CD1c-positive myeloid dendritic cell (primary cell): ENCODE measurements at regions not wholly inside any gene's neighbourhood (a gene's known extent, or its start where the extent isn't known, plus 50 kb on each side); places are given as distances from the start of the nearest gene placed in this dataset.
"Not testable (repeated sequence)": the region's sequence is repeated elsewhere in the genome, so short reads cannot be mapped to it uniquely, and the experiment has no call there.

Experiments
- DNase-seq: peaks from one replicate; pipeline ENCODE4 v3.0.0-alpha.2; 2016; ENCODE audit errors: extremely low spot score

DNA sequence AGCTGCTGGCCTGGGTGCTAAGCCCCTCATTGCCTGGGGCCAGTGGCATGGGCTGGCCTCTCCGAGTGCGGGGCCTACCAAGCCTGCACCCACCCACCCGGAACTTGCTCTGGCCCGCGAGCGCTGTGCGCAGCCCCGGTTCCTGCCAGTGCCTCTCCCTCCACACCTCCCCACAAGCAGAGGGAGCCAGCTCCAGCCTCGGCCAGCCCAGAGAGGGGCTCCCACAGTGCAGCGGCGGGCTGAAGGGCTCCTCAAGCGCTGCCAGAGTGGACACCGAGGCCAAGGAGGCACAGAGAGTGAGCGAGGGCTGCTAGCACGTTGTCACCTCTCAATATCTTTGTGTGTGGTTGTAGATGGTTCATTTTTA, 74.8 kb upstream of the ATP1A1 start:
- not testable (repeated sequence) for DNase-seq

DNA sequence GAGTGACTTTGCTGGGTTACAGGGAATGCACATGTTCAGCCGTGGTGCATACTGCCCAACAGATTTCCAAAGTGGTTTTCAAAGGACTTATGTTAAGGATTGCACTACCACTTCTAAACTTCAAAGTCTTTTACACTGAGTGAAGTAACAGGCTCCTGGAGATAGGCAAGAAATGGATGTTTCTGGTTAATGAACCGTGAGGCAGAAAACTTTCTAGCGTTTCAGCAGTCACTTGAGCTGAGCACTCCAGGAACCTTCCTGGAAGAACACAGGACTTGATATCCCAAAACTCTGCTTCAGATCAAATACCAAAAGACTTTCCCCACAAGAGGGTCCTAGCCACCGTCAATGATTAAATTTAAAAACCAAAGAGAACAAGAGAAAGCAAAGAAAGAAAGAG, 74.3 kb upstream of the ATP1A1 start:
- no peak for DNase-seq

DNA sequence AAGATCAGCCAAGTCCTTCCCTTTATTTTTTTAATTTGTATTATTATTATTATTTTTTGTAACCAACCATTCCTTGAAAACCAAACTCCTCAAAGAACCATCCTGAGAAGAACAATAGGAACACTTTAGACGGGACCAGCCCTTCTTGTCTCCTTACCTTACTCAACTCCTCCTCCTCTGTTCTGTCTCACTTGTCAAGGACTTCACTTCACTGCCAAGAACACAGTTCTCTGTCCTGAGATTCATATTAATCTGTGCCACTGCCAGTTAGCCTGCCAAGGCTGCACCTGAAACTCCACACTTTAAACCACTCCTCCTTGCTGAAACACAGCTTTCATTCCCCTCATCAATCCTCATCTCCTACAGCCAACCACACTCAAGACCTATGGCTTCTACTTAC, 73.8 kb upstream of the ATP1A1 start:
- no peak for DNase-seq

DNA sequence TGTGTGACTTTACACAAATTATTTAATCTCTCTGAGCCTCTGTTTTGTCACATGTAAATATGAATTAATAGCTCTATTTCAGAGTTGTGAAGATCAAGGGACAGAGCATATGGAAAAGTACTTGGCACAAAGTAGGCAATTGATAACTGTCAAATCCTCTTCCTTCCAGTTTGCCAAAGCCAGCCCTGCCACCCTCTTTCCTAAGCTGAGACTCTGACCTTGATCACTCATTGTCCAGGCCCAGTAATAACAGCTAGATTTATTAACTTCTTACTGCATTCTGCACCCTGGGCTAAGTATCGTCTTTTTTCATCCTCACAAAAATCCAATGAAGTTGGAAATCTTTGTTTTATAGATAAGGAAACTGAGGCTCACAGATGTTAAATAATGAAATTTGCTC, 70.8 kb upstream of the ATP1A1 start:
- no peak for DNase-seq

DNA sequence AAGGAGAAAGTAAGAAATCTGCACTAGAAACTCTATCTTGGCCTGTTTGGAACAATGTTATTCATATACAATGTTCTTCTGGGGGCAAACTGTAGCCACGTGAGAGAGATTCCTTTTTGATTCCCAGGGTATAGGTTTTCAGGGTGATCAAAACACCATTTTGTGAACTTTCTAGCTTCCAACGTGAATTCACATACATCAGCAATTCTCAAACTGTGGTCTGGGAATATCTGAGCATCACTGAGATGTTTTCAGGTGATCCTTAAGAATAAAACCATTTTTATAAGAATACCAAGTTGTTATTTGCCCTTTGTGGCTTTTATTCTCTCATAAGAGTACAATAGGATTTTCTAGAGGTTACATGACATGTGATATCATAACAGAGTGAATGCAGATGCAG, 66.9 kb upstream of the ATP1A1 start:
- DNase-seq, result no peak

DNA sequence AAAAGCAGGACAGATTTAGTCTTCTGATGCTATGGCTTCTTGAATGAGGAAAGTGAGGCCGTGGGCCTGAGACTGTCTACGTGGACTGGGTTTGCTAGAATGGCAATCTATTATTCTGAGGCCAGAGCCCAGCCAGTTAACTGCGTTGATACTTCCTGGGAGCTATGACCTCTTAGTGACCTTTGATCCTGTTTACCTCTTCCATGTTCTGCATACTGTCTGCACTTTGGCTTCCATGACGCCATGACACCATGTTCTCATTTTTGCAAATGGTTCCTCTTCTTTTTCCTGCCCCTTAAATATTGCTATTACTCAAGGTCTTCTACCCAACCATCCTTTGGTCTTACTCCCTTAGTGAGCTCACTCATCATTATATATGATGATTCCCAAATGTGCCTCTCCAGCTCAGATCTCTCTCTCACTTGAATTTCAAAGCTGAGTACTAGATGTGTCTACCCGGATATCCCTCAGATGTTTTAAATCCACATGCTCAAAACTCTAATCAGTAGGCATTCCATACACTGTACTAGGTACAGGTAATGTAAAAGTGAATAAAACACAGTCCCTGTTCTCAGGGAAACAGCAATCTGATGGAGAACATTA, 66.1 kb upstream of the ATP1A1 start:
- DNase-seq, result no peak

DNA sequence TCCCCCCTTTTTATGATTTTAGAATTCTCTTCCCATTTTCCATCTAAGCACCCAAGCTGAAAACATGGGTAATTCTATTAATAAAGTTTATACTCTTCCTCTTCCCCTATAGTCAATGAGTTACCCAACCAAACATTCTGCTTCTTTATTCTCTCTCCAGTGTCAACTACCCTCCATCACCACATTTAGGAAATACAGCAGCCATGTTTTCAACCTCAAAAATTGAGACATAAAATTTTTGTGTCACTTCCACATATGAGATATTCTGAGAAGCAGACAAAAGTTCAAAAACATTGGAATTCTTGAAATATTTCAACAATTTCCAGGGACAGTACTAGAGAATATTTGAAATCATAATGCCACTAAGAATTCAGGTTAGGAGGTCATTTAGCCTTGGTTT, 64.8 kb upstream of the ATP1A1 start:
- no peak for DNase-seq

DNA sequence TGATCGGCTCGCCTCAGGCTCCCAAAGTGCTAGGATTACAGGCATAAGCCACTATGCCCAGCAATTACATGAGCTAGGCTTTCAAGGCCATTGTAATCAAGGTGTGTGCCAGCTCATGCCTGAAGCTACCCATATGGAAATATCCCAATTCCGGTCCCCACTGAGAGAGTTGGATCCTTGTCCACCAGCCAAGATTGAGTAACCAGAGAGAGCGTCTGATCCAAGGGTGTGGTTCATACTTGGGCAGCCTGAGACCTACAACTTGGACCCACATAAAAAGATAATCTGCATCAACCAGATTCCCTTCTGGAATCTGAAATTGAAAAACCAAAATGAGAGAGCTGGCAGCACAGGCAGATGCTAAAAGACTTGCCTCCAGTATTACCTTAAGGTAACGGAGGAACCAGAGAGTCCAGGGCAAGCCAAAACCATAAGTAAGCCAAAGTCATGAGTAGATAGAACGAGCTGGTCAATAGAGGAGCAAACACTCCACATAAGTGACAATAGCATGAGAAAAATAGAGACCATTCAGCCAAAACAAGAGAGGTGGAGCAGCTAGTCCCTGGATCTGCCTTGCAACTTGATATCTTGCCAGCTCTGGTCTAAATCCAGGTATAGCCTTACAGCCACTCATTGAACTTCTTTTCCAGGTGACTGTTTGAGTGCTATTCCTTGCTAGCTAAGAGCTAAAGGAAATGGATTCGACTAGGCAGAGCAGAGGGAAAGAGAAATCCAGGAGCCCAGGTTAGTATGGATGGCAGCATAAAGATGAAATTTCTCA, 63.8 kb upstream of the ATP1A1 start:
- DNase-seq, result no peak

DNA sequence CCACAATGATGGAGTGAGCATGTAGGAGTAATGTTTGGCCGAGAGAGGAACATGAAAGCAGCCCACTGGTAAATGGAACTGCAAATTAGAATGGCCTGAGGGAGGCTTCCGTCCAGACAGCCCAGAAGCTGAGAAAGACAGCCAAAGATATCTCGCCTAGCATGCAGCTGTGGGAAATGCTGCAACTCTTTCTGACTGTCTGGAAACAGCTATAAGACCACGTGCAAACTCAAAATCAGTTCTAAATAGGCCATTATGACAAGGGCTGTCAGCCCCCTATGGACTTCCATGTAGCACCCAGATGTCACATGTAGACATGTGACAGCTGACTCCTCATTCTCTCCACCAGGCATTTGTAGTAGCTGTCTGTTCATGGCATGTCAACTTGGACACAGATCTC, 62.9 kb upstream of the ATP1A1 start:
- DNase-seq, result no peak

DNA sequence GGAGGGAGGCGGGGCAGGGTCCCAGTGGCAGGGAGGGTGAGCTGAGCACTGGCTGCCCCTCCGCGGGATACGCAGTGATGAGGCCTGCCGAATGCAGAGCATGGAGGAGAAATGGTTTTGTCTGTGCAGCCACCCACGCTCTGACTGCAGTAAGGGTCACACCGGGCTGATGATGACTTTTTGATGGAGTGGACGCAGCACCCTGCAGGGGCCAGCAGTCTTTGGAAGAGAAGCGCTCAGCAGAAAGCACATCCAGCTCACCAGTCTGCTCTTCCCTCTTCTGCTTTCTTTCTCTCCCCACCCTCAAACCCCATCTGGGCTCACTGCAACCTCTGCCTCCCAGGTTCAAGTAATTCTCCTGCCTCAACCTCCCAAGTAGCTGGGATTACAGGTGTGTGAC, 61.9 kb upstream of the ATP1A1 start:
- DNase-seq, result no peak

DNA sequence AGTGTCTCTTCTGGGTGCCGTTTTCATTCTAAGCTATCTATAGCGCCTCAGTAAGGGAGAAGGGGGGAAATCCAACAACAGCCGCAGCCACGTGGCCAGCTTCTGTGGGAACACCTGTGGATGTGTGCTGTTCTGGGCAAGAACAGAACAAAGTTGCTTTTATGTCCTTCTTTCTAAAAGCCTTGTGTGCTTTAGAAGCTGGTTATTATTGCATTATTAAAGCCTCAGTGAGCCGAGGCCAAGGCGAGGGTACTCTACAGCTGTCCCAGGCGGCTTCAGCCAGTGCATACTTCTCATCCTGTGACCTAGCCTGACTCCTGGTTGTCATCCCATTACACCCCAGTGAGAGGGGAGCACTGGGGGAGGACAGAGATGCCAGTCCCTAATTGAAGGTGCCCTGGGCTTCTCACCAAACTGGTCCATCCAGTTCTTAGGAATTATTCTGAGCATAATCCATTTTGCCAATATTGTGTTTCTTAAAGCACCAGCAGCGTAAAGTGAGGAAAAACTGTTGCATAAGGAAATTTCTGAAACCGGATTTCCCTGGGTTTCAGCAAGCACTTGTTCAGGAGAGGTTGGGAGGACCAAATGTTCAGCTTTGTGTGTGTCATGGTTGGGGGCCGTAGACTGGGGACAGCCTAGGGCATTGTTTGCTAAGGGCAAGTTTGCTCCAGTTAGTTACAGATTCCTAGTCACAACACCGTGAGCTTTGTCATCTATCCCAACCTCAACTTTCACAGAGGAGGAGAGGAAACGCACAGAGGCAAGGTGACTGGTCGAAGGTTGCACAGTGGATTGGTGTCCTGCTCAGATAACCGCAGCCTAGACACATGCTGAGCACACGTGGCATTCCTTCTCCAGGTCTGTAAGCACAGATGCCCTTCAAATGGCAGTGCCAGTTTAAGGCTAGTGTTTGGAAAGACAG, 61.0 kb upstream of the ATP1A1 start:
- no peak for DNase-seq

DNA sequence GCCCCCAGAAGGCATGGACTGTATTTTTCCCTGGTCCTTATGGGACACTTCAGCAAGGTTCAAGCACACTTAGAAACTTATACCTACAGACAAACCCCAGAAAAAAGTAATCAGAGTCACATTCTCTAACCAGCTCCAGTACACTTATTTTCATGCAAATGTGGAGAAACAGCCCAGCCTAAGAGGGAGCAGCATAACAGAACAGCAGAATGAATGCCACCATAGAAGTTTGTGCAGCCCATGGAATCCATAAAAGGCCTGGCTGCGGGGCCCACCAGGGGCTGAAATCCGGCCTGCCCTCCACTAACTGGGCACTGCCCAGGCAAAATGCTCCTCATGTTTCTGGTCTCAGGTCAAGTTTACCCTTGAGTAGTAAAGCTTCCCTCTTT, 60.4 kb upstream of the ATP1A1 start:
- peak; percentile 5 for DNase-seq

DNA sequence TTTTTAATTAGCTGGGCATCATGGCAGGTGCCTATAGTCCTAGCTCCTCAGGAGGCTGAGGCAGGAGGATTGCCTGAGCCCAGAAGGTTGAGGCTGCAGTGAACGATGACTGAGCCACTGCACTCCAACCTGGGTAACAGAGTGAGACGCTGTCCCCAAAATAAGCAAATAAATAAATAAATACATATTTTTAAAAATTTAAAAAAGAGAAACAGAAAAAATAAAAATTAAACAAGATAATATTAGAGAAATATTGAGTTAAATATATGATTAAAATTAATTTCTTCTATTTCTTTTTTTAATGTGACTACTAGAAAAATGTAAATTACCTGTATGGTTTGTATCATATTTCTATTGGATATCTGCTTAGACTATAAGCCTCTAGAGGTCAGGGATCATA, 59.3 kb upstream of the ATP1A1 start:
- DNase-seq, result no peak

DNA sequence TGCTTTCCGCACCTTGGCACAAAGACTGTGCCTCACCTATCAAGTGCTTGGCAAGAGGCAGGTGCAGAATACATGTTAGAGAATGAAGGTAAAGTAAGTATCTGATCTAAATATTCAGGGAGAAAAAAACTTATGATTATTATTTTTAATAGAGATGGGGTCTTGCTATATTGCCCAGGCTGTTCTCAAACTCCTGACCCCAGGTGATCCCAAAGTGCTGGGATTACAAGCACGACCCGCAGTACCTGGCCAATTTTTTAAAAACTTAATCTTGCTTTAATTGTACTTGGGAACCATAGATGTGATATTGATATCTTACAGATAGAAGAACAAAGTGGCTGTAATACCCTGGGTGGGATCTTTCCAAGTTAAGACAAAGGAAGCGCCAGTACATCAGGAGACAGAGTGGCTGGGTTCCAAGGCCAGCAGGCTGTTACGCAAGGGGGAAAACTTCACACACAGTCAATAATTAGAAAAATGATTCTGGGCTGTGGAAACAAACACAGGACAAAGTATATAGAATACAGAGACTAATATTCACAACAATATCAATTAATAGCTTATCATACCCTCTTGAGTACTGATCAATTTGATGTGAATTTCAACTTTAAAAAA, 58.6 kb upstream of the ATP1A1 start:
- no peak for DNase-seq

DNA sequence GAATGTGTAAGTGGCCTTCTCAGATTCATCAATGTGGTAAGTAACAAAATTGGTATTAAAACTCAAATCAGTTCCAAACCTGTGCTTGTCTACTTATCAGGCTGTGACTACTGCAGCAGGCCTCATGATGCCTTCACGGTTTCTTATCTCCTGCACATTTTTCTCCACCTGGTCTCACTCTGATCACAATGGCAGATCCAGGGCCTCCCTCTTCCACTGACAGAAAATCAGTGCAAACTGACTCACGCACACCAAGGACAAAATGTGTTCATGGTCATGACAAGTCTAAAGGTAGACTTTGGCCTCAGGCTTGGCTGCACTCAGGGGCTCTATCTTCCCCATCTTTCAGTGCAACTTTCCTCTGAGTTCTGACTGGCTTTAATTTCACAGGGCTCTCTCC, 56.7 kb upstream of the ATP1A1 start:
- no peak for DNase-seq

DNA sequence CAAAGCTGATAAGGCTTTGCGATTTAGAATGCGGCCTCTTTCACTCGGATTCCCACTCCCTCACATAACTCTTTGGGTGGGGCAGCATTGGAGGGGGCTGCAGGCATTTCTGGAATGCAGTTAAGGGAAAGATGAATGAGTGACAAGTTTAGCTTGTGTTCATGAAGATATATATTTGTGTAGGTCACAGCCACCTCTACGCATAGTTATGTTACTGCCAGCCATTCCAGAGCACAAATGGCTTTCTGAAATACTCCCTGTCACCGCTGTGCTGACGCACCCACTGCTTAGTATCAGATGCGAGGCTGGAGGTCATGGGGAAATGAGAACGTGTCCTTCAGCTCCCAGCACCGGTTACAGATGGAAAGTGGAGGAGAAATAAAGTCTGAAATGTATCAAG, 54.1 kb upstream of the ATP1A1 start:
- DNase-seq, result no peak

DNA sequence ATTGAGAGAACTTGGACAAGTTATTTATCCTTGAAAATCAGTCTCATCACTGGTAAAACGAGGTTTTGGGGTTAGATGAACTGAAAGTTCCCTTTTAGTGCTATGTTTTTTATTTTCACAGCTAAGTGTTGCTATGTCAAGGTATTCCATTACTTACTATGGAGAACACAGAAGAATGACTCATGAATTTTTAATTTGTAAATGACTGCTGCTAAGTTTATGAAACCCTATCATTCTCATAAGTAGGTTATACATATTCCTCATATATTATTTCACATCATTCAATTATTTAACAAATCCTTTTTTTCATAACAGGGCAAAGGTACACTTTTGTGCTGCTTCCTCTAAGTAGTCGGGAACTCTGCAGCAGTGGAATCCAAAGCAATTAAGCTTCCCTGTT, 52.2 kb upstream of the ATP1A1 start:
- DNase-seq, result no peak

DNA sequence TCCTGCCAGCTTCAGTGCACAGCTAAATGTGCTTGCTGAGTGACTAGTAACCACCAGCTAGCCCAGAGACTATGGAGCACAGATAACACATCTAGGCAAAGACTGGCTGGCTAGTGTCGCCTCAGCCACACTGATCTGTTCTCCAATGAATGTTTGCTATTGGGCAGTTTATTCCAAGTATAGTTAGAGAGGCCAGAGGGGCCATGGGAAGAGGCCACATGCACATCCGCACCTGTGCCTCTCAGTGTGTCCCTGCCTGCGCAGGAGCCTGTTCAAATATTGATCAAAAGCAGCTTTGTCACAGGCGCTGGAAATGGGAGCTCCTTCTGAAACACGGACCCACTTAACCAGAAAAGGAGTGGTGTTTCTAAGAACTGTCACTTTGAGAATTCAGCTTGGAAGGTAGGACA, 51.3 kb upstream of the ATP1A1 start:
- DNase-seq, result no peak

DNA sequence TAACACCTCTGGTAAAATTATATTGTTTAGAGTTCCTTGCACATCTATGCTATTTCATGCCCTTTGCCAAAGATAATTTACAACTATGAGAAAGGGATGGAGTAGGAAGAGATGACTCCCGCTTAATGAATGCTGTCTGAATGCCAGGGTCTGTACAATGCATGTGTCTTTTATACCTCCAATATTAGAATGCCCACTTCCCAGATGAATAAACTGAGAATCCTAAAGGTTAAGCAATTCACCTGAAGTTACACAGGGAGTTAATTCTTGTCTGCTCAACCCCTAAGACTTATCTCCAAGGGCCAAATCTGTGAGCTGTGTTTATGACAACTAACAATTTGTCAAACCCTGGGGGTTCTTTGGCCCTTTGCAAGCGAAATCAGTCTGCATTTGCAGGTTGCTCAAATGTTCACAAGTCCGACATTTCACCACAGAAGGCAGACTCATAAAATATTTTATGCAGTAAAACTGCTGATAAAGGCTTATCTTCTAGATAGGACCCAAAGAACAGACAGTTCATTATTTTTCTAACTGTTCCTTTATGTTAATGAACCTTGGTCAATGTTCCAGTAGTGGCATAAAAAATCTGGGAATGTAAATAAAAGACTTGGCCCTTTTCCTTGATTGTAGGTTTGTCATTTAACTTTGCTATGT, 50.2 kb upstream of the ATP1A1 start:
- DNase-seq, result no peak
